A673 (cell line): ENCODE measurements at regions not wholly inside any gene's neighbourhood (a gene's known extent, or its start where the extent isn't known, plus 50 kb on each side); places are given as distances from the start of the nearest gene placed in this dataset.

Experiments used
- BruUV-seq: library from RNA; stranded (reverse); fragments of 400-500 nt; replicated peaks from 2 replicates; lab custom pipeline; 2021; lab: Mats Ljungman, UMichigan
- CTCF ChIA-PET: fragments of 300-600 bp; sonication (Branson Sonifier 250); formaldehyde crosslinking; loops from one replicate; lab custom pipeline; 2022; ENCODE audit warnings: antibody characterized with exemption; lab: Charles Lee
- POLR2A ChIA-PET: fragments of 300-600 bp; sonication (Branson Sonifier 250); formaldehyde crosslinking; loops from one replicate; lab custom pipeline; 2022; ENCODE audit warnings: antibody characterized with exemption; ENCODE audit not compliant: low non-redundant PET; lab: Charles Lee
- DNase-seq: peaks from one replicate; pipeline ENCODE4 v3.0.0-alpha.2; 2015; ENCODE audit warnings: low spot score
- H3K27ac ChIP-seq: fragments of 200-600 bp; sonication (generic); 2 replicates; pipeline ENCODE4 v1.5.1; 2016; ENCODE audit warnings: mixed run types, low read depth, mild to moderate bottlenecking, mixed read lengths, antibody characterized with exemption, low read length; ENCODE audit not compliant: poor library complexity, severe bottlenecking
- H3K27me3 ChIP-seq: fragments of 200-600 bp; sonication (generic); replicated peaks from 2 replicates; pipeline ENCODE4 v1.6.1; 2017; ENCODE audit warnings: mixed run types, low read depth, mild to moderate bottlenecking, mixed read lengths, antibody characterized with exemption, low read length; ENCODE audit not compliant: insufficient read depth, poor library complexity
- H3K36me3 ChIP-seq: fragments of 200-600 bp; sonication (generic); 2 replicates; pipeline ENCODE4 v1.6.1; 2016; ENCODE audit warnings: mixed run types, mild to moderate bottlenecking, mixed read lengths, antibody characterized with exemption, low read length; ENCODE audit not compliant: insufficient read depth, poor library complexity, severe bottlenecking
- H3K4me1 ChIP-seq: fragments of 200-600 bp; sonication (generic); 2 replicates; pipeline ENCODE4 v1.6.1; 2017; ENCODE audit warnings: mixed run types, mild to moderate bottlenecking, mixed read lengths, antibody characterized with exemption, low read length; ENCODE audit not compliant: insufficient read depth, poor library complexity, severe bottlenecking
- H3K4me3 ChIP-seq: fragments of 200-600 bp; sonication (generic); 2 replicates; pipeline ENCODE4 v1.5.1; 2016; ENCODE audit warnings: low read depth, mixed run types, mild to moderate bottlenecking, mixed read lengths, low read length; ENCODE audit not compliant: poor library complexity, severe bottlenecking
- H3K9me3 ChIP-seq: fragments of 200-600 bp; sonication (generic); 2 replicates; pipeline ENCODE4 v1.6.1; 2016; ENCODE audit warnings: mixed run types, low read depth, mild to moderate bottlenecking, mixed read lengths, antibody characterized with exemption, low read length; ENCODE audit not compliant: poor library complexity, severe bottlenecking
- EZH2 ChIP-seq: fragments of 200-600 bp; sonication (generic); IDR thresholded peaks from 2 replicates; pipeline ENCODE4 v1.6.1; 2017; ENCODE audit warnings: borderline replicate concordance, low read depth, mild to moderate bottlenecking, mixed read lengths, antibody characterized with exemption, low read length; ENCODE audit not compliant: poor library complexity, severe bottlenecking
- intact Hi-C: fragments of 100-400 bp; cut with micrococcal nuclease; formaldehyde crosslinking; loops from one replicate; pipeline ENCODE4 v1.10.0; 2022; ENCODE audit not compliant: unreplicated experiment
- TF ChIP-seq, protein P1 (sequence below): fragments of 300-800, 200-600 bp; sonication (generic); conservative IDR thresholded peaks from 2 replicates; pipeline ENCODE4 v1.5.1; 2017; ENCODE audit warnings: low read depth, mild to moderate bottlenecking, antibody characterized with exemption, low read length, moderate library complexity, mixed read lengths

DNA sequence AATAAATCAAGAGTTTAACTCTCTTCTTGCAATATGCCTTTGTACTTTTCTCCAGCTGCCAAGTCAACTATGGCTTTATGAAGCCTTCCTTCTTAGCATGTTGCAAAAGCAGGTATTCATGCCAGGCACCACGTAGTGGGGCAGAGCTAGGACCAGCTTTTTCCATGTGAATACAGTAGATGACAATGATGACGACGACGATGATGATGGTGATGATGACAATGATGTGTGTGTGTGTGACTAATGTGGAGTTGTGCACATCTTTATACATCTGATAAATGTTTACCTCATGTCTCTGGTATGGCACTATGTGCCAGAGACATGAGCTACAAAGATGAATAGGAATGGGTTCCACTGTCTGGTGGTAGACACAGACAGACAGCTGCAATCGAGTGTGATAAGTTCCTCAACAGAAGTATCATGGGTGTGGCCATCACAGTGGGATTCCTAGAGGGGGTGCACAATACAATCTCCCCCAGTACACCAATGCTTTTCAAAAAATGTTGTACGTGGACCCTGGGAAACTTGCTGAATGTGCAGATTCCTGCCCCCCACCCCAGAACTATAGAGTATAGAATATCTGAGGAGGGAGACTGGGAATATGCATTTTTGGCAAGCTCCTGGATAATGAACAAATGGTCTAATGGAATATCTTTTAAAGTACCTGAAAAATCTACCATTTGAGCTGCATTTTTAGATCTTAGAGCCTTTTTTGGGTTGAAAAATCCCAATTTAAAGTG, 183.4 kb downstream of the ABCC12 start:
- H3K4me1 ChIP-seq: no peaks in the 10 kb centered on the region
- CTCF ChIA-PET: no interaction called here
- no peak for DNase-seq
- no peak overlapping the region for H3K27ac ChIP-seq
- no peaks in the 10 kb centered on the region for H3K9me3 ChIP-seq
- BruUV-seq: no TSS peak
- POLR2A ChIA-PET: no interaction called here
- TF ChIP-seq, protein P1, sequence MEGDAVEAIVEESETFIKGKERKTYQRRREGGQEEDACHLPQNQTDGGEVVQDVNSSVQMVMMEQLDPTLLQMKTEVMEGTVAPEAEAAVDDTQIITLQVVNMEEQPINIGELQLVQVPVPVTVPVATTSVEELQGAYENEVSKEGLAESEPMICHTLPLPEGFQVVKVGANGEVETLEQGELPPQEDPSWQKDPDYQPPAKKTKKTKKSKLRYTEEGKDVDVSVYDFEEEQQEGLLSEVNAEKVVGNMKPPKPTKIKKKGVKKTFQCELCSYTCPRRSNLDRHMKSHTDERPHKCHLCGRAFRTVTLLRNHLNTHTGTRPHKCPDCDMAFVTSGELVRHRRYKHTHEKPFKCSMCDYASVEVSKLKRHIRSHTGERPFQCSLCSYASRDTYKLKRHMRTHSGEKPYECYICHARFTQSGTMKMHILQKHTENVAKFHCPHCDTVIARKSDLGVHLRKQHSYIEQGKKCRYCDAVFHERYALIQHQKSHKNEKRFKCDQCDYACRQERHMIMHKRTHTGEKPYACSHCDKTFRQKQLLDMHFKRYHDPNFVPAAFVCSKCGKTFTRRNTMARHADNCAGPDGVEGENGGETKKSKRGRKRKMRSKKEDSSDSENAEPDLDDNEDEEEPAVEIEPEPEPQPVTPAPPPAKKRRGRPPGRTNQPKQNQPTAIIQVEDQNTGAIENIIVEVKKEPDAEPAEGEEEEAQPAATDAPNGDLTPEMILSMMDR: no peak
- TF ChIP-seq EZH2: no peak
- H3K27me3 ChIP-seq: peaks cover 11% of the 10 kb centered on the region
- H3K4me3 ChIP-seq: no peak overlapping the region
- intact Hi-C loops: no loop called here
- H3K36me3 ChIP-seq: no peaks in the 10 kb centered on the region

DNA sequence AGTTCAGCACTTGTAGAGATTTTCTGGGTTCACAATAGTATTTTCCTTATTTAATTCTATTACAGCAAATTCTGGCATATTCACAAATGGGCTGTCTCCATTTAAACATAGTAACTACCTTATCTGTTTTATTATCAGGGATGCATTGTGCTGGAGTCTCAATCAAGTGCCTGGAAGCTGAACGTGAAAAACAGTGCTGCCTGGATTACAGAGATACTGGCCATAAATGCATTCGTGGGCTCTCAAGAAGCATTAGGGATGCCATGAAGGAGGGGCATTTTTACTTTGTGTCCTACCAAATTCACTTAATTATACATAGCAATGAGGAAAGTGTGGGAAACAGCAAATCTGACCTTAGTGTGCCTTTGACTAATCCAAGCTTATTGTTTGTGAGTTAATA, 184.6 kb downstream of the ABCC12 start:
- Histone ChIP-seq H3K36me3 (no peaks in the 10 kb centered on the region), H3K4me3 (no peak overlapping the region), H3K9me3 (no peaks in the 10 kb centered on the region), H3K27me3 (peaks cover 12% of the 10 kb centered on the region), H3K4me1 (no peaks in the 10 kb centered on the region), H3K27ac (no peak overlapping the region)
- TF ChIP-seq EZH2: no peak
- TF ChIP-seq, protein P1: no peak
- no peak for DNase-seq
- CTCF ChIA-PET: no interaction called here
- POLR2A ChIA-PET: no interaction called here
- no TSS peak for BruUV-seq
- intact Hi-C loops: no loop called here

DNA sequence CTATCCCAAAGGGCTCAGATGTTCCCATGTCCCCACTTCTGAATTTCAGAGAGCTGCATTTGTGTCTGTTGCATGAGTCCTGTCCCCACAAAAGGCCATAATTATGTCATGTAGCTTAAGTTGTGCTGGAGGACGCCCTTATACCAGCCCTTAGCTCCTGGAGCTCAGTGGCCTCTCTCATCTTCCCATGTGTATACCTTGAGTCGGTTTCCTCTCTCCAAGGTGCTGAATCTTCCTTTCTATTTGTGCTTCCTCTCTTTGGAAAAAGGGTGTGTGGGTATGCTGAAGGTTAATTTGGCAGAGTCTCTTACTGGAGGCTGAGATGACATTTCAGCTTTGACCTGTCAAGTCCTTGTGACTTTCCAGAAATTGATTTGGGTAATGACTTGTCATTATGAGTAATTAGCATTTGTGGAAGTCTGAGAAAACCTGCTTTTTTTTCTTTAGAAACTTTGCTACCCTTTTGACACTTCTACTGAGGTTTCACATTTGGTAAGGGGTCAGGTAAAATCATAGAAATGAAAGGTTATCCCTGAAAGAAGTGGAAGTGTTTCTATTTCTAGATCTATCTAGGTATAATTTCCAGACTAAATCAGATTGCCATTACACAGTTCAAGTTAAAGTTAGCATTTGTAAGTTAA, 185.4 kb downstream of the ABCC12 start:
- Histone ChIP-seq H3K4me3 (no peak overlapping the region), H3K4me1 (no peaks in the 10 kb centered on the region), H3K36me3 (no peaks in the 10 kb centered on the region), H3K27ac (no peak overlapping the region), H3K9me3 (no peaks in the 10 kb centered on the region), H3K27me3 (peaks cover 14% of the 10 kb centered on the region)
- ChIA-PET CTCF (no interaction called here), POLR2A (no interaction called here)
- DNase-seq: peak; percentile 57
- no TSS peak for BruUV-seq
- TF ChIP-seq EZH2: no peak
- TF ChIP-seq, protein P1: no peak
- intact Hi-C loops: no loop called here
